B cell (primary cell): ENCODE measurements at regions not wholly inside any gene's neighbourhood (a gene's known extent, or its start where the extent isn't known, plus 50 kb on each side); places are given as distances from the start of the nearest gene placed in this dataset.

ENCODE experiments used
- ATAC-seq: fragments of 200-7000 bp; cut with Tn5 transposase; one replicate; pipeline ENCODE4 v1.10.0; 2021; ENCODE audit warnings: low read depth, mild to moderate bottlenecking, moderate number of reproducible peaks, moderate library complexity
- CTCF ChIA-PET: fragments of 350-600 bp; sonication (Branson Sonifier 250); formaldehyde crosslinking; loops from one replicate; lab custom pipeline; 2021; ENCODE audit warnings: antibody characterized with exemption, inconsistent platforms; lab: Charles Lee
- POLR2A ChIA-PET: fragments of 350-600 bp; sonication (Branson Sonifier 250); formaldehyde crosslinking; loops from one replicate; lab custom pipeline; 2021; ENCODE audit warnings: antibody characterized with exemption; lab: Charles Lee
- DNase-seq: peaks from one replicate; pipeline ENCODE4 v3.0.0; 2013
- H2AFZ ChIP-seq: 2 replicates; pipeline ENCODE4 v1.6.1; 2012; ENCODE audit warnings: mild to moderate bottlenecking, low read depth, low read length; ENCODE audit not compliant: insufficient read depth, poor library complexity, severe bottlenecking
- H3K27ac ChIP-seq, 2 donors: 1 replicate in 1 of 2; 2 replicates in 1 of 2; pipeline ENCODE4 v1.5.1; 2012 to 2013; ENCODE audit warnings: low read length in 2 of 2, mild to moderate bottlenecking in 2 of 2, moderate library complexity in 1 of 2
- H3K27me3 ChIP-seq, 4 experiments: fragments of 200-600 bp in 1 of 4; sonication (generic) in 1 of 4; replicated peaks in 1 of 4; 1 replicate in 2 of 4; 2 replicates in 2 of 4; pipeline versions ENCODE4 v1.6.1 to v1.7.0; 2013 to 2016; ENCODE audit warnings: low read length in 3 of 4, mild to moderate bottlenecking in 2 of 4, mixed read lengths in 1 of 4, moderate library complexity in 1 of 4; ENCODE audit not compliant: insufficient read depth in 4 of 4, control insufficient read depth in 3 of 4; ENCODE audit errors: control extremely low read depth in 1 of 4
- H3K36me3 ChIP-seq, 2 experiments: replicated peaks in 1 of 2; 1 replicate in 1 of 2; 2 replicates in 1 of 2; pipeline versions ENCODE4 v1.6.1 to v1.7.1; 2013; ENCODE audit warnings: low read length in 1 of 2; ENCODE audit not compliant: insufficient read depth in 2 of 2, control insufficient read depth in 1 of 2; ENCODE audit errors: control extremely low read depth in 1 of 2, extremely low read depth in 1 of 2
- H3K4me1 ChIP-seq, 2 donors: fragments of 200-600 bp in 1 of 2; sonication (generic) in 1 of 2; 1 replicate in 1 of 2; 2 replicates in 1 of 2; pipeline versions ENCODE4 v1.5.1 to v1.6.1; 2013 to 2017; ENCODE audit warnings: low read length in 2 of 2; ENCODE audit not compliant: control insufficient read depth in 2 of 2, insufficient read depth in 2 of 2
- H3K4me2 ChIP-seq: replicated peaks from 2 replicates; pipeline ENCODE3; 2012; ENCODE audit warnings: mild to moderate bottlenecking, low read depth, low read length; ENCODE audit not compliant: poor library complexity, severe bottlenecking
- H3K4me3 ChIP-seq, 5 experiments: fragments of 200-600 bp in 1 of 5; sonication (generic) in 1 of 5; 1 replicate in 3 of 5; 2 replicates in 2 of 5; pipeline versions ENCODE4 v1.5.1 to v1.7.0; 2011 to 2016; ENCODE audit warnings: low read length in 4 of 5, mild to moderate bottlenecking in 4 of 5, low read depth in 2 of 5, control low read depth in 1 of 5, moderate library complexity in 1 of 5; ENCODE audit not compliant: insufficient read depth in 1 of 5; ENCODE audit errors: control extremely low read depth in 1 of 5, extremely low read depth in 1 of 5
- H3K79me2 ChIP-seq: fragments of 200-600 bp; sonication (generic); one replicate; pipeline ENCODE4 v1.6.0; 2016; ENCODE audit warnings: low read length; ENCODE audit not compliant: control insufficient read depth, insufficient read depth
- H3K9ac ChIP-seq: fragments of 200-600 bp; sonication (generic); 2 replicates; pipeline ENCODE4 v1.6.1; 2017; ENCODE audit warnings: mild to moderate bottlenecking, low read length, moderate library complexity
- H3K9me3 ChIP-seq, 3 donors: one replicate each; pipeline versions ENCODE4 v1.6.1 to v1.7.1; 2013; ENCODE audit warnings: low read length in 2 of 3; ENCODE audit not compliant: control insufficient read depth in 2 of 3, insufficient read depth in 1 of 3; ENCODE audit errors: control extremely low read depth in 1 of 3
- H4K20me1 ChIP-seq: 2 replicates; pipeline ENCODE4 v1.6.0; 2012; ENCODE audit warnings: mild to moderate bottlenecking, low read length; ENCODE audit not compliant: insufficient read depth, control insufficient read depth, poor library complexity, severe bottlenecking
- H3K27ac Mint-ChIP-seq: one replicate; pipeline ENCODE4 v1.8.0; 2021; ENCODE audit warnings: mixed read lengths
- H3K27me3 Mint-ChIP-seq: one replicate; pipeline ENCODE4 v1.8.0; 2021; ENCODE audit warnings: mixed read lengths
- H3K4me1 Mint-ChIP-seq: one replicate; pipeline ENCODE4 v1.8.0; 2021; ENCODE audit warnings: mixed read lengths
- H3K4me3 Mint-ChIP-seq: one replicate; pipeline ENCODE4 v1.8.0; 2021; ENCODE audit warnings: mixed read lengths
- H3K9me3 Mint-ChIP-seq: one replicate; pipeline ENCODE4 v1.8.0; 2022; ENCODE audit warnings: mixed read lengths; ENCODE audit not compliant: insufficient read depth
- CTCF ChIP-seq: fragments of 200-600 bp; IDR thresholded peaks from one replicate; pipeline ENCODE4 v1.8.0; 2022; ENCODE audit warnings: antibody characterized with exemption, mild to moderate bottlenecking
- EZH2 ChIP-seq: IDR thresholded peaks from 2 replicates; pipeline ENCODE4 v1.6.1; 2012; ENCODE audit warnings: borderline replicate concordance, low read depth, mild to moderate bottlenecking, moderate library complexity, low read length; ENCODE audit not compliant: insufficient read depth, poor library complexity, severe bottlenecking
- WGBS: methylation state at CpG from one replicate; pipeline ENCODE4 v1.1.5; 2013; ENCODE audit warnings: missing lambda C conversion rate; ENCODE audit not compliant: insufficient coverage; 5-methylcytosine and 5-hydroxymethylcytosine counted together
- intact Hi-C: fragments of 100-400 bp; cut with micrococcal nuclease; formaldehyde crosslinking; loops from one replicate; pipeline ENCODE4 v1.10.0; 2022

GRCh38 chr21:35373998-35374397, 324.9 kb upstream of the RUNX1 start:
- H2AFZ ChIP-seq, result no peak overlapping the region
- no peaks in the 10 kb centered on the region for H3K79me2 ChIP-seq
- POLR2A ChIA-PET, result no interaction called here
- intact Hi-C loops, result loop anchor here (10.0 kb wide), 1 partner anchor 431 kb away; no protein-coding TSS in a partner anchor
- H3K4me3 ChIP-seq, result no peak overlapping the region
- H3K4me1 ChIP-seq, result no peaks in the 10 kb centered on the region
- no peaks in the 10 kb centered on the region for H3K9me3 Mint-ChIP-seq
- no peaks in the 10 kb centered on the region for H3K27me3 Mint-ChIP-seq
- H3K4me3 Mint-ChIP-seq, result no peak overlapping the region
- no peaks in the 10 kb centered on the region for H4K20me1 ChIP-seq
- CTCF ChIA-PET, result no interaction called here
- no peaks in the 10 kb centered on the region for H3K36me3 ChIP-seq
- DNase-seq (no peak), ATAC-seq (no peak)
- TF ChIP-seq CTCF (no peak), EZH2 (no peak)
- no peak overlapping the region for H3K4me2 ChIP-seq
- no CpG with 5 or more reads among the region's 2 CpGs for WGBS
- no peak overlapping the region for H3K9ac ChIP-seq
- no peak overlapping the region for H3K27ac Mint-ChIP-seq
- H3K4me1 Mint-ChIP-seq, result no peaks in the 10 kb centered on the region
- H3K27me3 ChIP-seq, result no peaks in the 10 kb centered on the region
- no peak overlapping the region for H3K27ac ChIP-seq
- no peaks in the 10 kb centered on the region for H3K9me3 ChIP-seq

DNA sequence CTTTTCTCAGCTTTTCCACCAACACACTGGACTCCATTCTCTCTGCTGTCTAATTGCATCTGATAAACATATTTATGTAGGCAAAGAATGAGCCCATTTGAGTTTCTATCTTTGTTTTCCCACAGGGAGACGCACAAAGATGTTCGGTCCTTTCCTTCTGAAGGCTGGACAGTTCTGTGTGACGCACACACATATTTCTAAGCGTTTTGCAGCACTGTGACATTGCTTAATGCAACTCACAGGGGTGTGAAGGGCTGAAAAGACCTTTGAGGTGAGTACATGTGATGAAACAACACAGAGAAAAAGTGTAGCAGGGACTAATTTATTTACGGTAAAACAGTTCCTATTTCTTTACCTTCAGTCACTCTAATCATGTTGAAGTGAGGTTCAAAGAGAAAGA, 323.1 kb upstream of the RUNX1 start:
- no peak for ATAC-seq
- TF ChIP-seq CTCF (no peak), EZH2 (no peak)
- no peak for DNase-seq
- peaks cover 3% of the 10 kb centered on the region for H3K27me3 Mint-ChIP-seq
- Histone ChIP-seq H4K20me1 (no peaks in the 10 kb centered on the region), H3K9me3 (no peaks in the 10 kb centered on the region), H3K4me3 (no peak overlapping the region), H2AFZ (no peak overlapping the region), H3K4me1 (no peaks in the 10 kb centered on the region), H3K4me2 (no peak overlapping the region), H3K27ac (no peak overlapping the region), H3K9ac (no peak overlapping the region), H3K79me2 (no peaks in the 10 kb centered on the region), H3K36me3 (no peaks in the 10 kb centered on the region), H3K27me3 (no peaks in the 10 kb centered on the region)
- ChIA-PET CTCF (interaction anchor here (0.6 kb wide), 1 partner anchor 11 kb away, joined by 3 read pairs; no protein-coding TSS in a partner anchor), POLR2A (no interaction called here)
- no peaks in the 10 kb centered on the region for H3K4me1 Mint-ChIP-seq
- H3K9me3 Mint-ChIP-seq, result no peaks in the 10 kb centered on the region
- intact Hi-C loops, result loop anchor here (10.0 kb wide), 1 partner anchor 433 kb away; no protein-coding TSS in a partner anchor
- H3K27ac Mint-ChIP-seq, result no peak overlapping the region
- WGBS, result no CpG with 5 or more reads among the region's 5 CpGs
- H3K4me3 Mint-ChIP-seq, result no peak overlapping the region
